ENCODE measurements at regions not wholly inside any gene's neighbourhood (a gene's known extent, or its start where the extent isn't known, plus 50 kb on each side); places are given as distances from the start of the nearest gene placed in this dataset.

- no peak for TF ChIP-seq POLR2A (IDR thresholded peaks at IDR 0.05)
- TF ChIP-seq CTCF (IDR thresholded peaks at IDR 0.05 in 4 of 5, conservative IDR thresholded peaks at IDR 0.05 in 1 of 5): no peak
Observed at GRCh38 chr7:109577265-109577664, 1007.6 kb downstream of the DNAJB9 start.
